CD4-positive, alpha-beta T cell treated with Interleukin-12 subunit alpha and Interleukin-12 subunit beta, for 1 hour (primary cell): ENCODE measurements at regions not wholly inside any gene's neighbourhood (a gene's known extent, or its start where the extent isn't known, plus 50 kb on each side); places are given as distances from the start of the nearest gene placed in this dataset.
"Not testable (repeated sequence)": the region's sequence is repeated elsewhere in the genome, so short reads cannot be mapped to it uniquely, and the experiment has no call there.

Experiments used
- DNase-seq: peaks from one replicate; pipeline ENCODE4 v3.0.0-alpha.2; 2020

DNA sequence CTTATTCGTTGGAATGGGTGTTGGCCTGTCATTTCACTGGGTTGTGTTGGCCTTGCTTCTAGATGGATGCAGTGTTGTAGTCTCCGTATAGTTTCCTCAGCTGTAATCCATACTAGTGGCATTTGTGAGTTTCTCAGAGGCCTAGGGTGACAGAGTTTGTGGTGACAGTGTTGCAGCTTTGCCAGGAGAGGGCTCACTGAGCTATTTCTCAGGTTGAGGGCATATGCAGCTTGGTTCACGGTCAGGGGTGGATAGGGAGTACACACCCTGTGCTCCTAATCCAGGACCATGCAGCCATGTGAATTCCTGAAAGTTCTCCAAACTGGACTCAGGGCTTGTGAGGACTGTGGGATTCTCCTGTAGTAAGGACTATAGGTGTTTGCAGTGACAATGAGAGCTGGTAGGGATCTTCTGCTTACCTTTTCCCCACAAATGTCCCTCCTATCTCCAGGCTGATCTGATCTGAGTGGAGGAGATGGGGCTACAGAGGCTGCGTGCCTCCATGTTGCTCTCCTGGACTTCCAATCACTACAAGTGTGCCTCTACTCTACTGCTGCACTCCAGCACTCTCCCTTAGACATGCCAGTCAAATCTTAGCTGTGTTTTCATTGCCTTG is 229.0 kb downstream of the STK31 start:
- DNase-seq, result no peak

DNA sequence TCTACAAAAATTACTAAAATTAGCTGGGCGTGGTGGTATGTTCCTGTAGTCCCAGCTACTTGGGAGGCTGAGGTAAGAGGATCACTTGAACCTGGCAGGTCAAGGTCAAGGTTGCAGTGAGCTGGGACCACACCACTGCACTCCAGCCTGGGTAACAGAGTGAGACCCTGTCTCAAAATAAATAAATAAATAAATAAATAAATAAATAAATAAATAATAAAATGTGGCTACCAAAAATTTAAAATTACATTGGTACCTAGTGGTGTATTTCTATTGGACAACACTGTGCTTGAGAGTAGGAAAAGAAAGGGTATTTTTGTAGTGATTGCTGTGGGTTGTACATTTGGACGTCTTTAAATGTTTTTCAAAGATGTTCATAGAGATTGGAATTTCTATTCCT is 229.7 kb downstream of the STK31 start:
- not testable (repeated sequence) for DNase-seq

DNA sequence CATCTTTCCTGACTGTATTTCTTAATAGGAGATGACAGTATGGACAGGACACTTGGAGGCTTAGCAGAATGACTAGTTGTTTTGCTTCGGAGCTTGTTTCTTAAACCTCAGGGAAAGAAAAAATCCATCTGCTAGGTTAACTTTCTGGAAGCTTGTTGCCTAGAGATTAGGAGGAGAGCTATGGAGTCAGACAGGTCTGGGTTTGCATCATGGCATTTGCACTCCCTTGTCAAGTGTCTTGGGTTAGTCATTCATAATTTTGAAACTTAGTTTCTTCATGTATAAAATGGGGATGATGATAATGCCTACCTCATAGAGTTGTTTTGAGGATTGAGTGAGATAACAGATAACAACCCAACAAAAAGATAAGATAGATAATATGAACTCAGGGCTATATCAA is 231.5 kb downstream of the STK31 start:
- DNase-seq, result no peak

DNA sequence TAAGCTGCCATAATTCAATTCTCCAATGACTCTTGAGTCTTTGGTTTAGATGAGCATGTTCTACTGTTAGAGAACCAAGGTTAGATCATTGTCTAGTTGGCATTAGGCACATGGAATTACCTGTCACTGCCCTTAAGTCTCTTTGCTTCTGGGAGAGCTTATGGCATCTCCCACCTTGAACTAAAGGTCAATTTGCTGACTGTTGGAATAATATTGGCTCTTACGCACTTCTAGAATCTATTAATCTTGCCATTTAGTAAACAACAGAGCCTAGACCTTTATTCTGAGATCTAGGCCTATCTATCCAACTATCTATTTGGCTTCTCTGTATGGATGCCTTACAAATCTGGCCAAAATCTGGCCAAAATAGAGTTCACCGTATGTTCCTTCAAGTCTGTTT is 232.0 kb downstream of the STK31 start:
- DNase-seq, result no peak

DNA sequence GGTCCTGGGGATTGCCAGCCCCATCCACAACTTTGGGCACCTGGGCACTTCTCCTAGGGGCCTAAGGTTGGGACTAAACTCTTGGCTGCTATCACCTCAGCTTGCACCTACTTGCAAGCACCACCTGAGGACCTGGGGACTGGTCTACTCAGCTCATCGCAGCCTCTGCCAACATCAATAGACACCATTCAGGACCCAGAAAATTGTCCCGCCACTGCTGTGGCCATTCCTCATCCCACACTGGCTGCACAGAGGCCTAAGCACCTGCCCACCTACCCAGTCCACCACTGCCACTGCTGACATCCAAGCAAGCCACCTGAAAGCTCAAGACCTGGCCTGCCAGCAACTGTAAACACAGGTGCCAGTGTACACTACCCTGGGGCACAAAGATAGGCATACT is 234.1 kb downstream of the STK31 start:
- DNase-seq, result no peak

DNA sequence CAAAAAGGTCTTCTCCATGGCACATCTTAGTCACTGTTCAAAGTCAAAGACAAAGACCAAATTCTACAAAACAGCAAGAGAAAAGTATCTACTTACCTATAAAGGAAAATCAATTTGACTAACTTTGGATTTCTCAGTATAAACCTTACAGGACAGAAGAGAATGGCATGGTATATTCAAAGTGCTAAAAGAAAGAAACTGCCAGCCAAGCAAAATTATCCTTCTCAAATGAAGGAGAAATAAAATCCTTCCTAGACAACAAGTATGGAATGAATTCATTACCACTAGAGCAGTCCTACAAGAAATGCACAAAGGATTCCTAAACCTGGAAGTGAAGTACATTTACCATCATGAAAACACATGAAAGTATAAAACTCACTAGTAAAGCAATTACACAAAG is 235.5 kb downstream of the STK31 start:
- no peak for DNase-seq

DNA sequence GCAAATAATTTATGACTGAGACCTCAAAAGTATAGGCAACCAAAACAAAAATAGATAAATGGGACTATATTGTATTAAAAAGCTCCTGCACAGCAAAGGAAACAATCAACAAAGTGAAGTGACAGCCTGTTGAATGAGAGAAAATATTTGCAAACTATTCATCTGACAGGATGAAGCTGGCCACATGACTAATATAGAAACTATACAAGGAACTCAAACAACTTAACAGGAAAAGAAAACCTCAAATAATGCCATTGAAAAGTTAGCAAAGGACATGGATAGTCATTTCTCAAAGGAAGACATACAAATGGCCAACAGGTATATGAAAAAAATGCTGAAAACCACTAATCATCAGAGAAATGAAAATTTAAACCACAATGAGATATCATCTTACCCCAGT is 245.1 kb downstream of the STK31 start:
- no peak for DNase-seq

DNA sequence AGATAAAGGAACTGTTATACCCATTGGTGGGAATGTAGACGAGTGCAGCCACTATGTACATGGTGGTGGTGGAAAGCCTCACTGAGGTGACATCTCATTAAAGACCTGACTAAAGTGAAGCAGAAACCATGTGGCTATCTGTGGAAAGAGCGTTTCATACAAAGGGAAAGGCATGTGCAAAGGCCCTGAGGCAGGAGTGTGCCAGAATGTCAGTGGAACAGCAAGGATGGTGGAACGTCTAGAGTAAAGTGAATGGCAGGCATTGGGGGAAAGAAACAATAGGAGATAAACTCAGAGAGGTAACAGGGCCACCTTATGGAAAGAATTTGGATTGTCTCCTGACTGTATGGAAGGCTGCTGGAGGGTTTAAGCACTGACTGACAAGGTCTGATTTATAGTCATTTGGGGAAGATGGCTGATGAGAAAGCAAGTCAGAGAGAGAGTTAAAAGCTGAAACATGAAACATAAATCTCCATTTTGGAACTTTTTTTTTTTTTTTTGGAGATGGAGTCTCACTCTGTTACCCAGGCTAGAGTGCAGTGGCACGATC is 245.7 kb downstream of the STK31 start:
- DNase-seq, result no peak

DNA sequence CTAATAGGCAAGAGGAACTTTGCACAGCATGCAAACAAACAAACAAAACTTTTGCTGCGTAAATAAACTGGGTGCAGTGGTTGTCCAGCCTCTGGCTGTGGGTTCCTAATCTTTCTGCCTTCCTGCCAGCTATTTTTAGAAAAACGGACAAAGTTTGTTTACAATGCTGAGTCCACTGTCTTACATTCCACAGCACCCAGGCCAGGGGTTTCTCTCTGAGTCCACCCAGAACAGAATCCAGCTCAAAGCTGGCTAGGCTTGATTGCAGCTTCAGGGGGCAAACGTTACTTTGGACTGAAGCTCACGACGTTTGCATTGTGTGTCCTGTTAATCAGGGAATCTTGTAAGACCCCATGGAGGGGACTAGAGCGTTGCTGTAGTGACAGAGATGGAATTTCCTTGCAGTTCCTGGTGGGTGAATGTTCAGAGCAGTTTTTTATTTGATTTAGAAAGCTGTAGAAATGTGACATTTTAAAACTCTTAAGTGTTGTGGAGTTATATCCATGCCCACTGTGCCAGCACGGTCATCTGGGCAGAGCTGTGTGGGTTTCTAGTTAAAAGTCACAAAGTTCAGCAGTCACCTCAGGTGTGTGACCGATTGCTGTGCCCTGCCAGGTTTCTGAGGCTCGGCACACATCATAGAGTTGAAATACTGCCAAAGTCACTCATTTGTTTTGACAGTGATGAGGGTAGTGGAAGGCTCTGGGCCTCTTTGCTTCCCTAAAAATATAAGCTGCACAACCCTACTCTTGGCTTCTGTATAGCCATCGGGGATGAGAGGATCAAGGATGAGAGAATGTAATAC is 247.0 kb downstream of the STK31 start:
- DNase-seq, result no peak

DNA sequence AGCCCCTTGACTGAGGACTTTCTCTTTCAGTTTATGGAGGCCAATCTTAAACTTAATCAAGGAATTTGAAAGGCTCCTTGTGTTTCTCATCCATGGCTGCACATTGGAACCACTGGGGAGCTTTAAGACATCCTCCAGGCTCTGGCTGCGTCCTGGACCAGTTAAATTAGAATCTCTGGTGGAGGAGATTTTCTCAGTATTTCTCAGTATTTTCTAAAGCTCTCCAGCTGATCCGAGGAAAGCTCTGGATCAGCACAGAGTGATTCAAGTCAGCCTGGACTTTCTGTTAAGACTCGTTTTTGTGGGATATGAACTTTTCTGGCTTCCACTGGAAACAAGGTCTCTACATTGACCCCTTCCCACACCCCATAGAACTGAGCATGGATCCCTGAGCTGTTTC is 249.8 kb downstream of the STK31 start:
- DNase-seq, result no peak

DNA sequence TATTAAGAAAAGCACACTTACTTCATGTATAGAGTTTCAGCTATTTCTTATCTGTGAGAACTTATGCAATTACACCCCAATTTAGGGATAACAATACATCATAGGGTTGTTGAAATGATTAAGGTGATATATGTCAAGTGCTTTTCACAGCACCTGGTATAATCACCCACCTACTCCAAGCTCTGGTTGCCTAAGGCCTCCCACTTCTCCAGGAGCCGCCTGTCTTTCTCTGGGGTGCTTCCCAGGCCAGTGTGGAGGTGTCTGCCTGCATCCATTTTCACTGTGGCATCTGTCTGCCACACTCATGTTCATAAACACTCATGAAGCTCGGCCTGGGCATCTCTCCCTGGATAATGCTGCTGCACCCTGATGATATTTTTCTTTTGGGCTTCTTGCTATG is 250.3 kb downstream of the STK31 start:
- no peak for DNase-seq

DNA sequence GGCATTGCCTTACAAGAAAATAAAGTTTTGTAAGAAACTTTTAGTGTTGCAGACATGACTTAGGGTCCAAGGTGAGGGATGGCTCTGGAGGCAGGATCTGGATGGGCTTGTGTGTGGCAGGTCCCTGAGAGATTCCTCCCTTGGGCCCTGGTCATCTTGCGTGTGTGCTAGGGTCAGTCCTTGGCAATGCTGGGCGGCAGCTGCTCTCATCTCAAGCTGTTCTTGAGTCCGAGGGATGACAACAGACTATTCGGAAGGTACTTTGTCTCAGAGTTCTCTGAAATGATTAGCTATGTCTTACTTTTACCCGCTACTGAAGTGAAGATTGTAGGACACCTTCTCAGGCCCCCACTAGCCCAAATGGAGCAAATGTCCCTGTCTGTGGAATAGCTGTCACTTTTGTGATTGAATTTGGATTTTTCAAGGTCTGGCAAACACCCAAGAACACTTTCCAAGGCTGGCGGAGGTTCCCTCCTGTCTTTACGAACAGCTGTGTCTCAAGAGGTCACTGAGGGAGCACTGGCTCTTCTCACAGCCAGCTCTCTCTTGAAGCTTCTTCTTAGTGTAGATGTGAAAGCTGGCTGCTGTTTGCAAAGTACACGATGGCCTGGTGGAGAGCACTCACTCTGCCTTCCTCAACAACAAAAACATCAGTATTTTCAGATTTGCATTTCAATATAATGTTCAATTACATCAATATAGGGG is 253.6 kb downstream of the STK31 start:
- no peak for DNase-seq

DNA sequence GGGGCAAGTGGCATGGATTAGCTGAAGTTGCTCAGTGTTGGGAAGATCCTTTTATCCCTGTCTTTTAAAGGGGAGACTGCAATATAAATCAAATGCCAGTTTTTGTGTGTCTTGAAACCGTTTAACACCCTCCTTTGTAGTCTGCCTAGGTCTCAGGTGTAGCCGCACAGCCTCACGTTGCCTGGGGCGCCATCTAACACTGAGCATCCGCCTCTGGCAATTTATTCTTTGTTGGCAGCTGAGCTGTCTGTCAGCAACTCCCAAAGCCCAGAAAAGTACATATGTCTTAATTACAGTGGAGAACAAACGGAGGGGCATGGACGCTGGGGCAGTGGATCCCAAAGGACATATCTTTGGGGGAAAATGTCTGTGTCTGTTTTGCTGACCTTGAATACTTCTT is 254.7 kb downstream of the STK31 start:
- no peak for DNase-seq

DNA sequence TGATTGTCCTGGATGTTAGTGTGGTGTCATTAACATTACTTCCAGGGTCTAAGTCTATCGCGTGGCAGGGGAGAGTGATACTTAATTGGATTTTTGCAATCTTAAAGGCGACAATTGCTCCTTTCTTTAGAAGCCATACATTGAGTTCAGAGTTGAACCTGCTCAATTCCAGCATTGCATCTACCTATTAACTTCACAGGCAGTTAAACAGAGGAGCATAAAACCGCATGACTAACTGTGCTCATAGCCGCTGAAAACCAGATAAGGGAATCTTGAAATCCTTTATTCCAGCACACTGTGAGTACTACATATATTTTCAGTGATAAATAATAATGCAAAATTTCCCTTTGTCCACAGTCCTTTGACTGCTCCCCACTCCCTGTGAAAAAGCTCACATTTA is 255.3 kb downstream of the STK31 start:
- DNase-seq, result no peak

DNA sequence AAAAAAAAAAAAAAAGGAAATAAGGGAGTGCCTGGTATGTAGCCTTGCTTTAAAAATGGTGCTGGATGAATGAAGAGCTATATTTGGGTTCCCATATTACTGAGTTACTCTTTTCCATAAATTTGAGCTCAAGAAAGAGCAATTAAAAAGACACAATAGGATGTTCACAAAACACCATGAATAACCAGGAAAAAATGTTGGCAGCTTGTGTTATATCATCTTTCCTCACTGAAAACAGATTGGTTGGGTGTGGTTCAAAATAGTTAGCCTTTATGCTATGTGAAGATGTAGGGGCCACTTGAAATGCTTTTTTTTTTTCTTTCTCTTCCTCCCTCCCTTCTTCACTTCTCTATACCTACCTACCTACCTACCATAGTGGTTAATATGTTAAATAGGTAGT is 256.9 kb downstream of the STK31 start:
- no peak for DNase-seq

DNA sequence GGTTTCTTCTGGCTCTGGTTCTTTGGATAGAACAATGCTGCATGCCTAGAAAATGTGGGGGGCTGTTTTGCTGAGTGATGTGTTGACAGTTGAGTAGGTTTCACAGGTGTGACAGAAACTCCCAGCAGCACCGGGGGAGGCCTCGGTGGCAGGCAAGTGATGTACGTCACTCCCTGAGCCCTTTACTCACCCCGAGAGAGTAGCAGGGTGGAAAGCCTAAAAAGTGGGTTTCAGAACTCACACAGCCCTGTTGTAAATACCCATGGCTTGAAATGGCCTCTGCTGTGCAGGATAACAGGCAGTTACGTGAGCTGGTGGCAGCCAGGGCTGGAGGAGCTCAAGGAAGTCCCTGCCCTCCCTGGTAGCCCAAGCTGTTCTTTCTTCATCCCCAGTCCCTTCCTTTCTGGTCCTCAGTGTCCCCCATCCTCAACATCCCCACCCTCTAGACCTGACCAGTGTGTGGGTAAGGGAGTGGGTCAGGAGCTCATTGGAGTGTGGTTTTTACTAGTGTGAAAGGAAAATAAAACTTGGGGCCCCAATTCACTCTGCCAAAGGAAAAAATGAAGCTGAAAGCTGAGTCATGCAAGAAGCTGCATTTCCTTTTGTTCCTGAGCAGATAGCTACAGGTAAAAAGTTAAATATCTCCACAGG is 258.1 kb downstream of the STK31 start:
- DNase-seq, result no peak

DNA sequence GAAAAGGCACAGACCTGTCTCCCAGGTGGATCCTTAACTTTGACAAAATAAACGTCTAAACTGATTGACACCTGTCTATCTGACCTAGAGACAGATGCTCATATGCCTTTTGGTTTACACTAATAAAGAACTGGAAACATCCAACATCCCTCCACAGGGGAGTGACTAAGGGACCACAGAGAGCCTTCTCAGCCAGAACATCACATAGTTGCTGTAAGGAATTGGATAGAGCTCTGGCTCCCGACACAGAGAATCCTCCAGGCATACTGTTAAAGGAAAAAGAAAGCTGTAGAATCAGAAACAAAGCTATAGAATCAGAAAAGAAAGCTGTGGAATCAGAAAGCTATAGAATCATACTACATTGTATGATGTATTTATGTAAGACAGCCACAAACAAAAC is 258.8 kb downstream of the STK31 start:
- DNase-seq, result no peak

DNA sequence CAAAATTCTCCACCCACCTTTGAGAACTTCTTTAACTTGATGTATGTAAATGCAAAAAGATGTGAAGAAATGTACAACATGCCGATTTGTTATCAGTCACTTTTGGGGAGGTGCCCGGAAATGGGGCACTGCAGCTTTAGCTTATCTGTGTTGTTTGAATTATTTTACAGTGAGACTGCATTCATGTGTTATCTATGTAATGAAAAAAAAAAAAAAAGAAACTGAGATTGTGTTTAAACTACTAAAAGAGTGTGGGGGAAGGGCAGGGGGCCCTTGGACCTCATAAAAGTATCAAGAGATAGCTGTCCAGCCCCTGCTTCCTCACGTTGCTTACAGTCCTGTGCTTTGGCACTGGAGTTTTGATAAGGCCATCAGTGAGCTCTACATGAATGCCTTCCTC is 259.4 kb downstream of the STK31 start:
- no peak for DNase-seq

DNA sequence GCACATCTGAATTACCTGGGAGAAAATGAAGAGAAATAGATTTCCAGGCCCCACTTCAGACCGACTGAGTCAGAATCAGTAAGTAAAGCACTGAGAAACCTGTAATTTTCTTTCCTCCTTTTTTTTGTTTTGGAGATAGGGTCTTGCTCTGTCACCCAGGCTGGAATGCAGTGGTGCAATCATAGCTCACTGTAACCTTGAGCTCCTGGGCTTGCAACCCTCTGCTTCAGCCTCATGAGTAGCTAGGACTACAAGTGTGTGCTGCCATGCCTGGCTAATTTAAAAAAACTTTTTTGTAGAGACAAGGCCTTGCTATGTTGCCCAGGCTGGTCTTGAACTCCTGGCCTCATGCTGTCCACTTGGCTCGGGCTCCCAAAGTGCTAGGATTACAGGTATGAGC is 260.2 kb downstream of the STK31 start:
- no peak for DNase-seq

DNA sequence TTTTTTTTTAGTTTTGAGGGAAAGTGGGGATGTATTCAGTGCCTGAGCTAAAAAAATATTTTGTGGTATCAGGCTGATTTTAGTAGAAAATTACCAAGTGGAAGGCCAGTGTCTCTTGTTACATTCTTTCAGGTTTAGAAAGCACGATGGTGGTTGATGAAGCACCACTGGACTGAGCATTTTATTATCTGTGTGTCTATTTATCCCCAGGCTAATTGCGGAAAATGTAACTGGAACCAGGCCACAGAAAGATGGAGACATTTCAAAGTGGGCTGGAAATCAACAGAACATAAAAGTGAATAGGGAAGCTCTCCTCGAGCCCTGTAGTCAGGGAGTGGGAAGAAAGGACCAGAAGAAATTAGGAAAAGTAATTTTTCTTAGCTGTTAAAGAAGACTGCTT is 261.0 kb downstream of the STK31 start:
- no peak for DNase-seq

DNA sequence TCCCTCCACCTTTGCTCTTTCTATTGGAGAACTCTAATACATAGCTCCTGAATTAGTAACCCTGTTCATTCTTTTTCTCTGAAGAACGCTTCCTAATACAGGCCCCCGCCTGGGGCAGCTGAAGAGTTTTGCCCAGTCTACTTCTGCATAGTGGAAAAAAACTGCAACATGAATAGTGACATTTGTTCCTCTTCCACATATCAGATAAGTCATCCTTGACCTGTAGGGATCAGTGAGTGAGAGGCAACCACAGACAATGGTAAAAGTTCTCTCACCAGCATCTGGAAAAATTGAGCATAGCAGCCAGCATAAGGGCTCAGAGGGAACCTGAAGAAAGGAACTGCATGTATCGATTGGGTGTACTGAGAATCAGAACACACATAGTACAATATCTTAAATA is 262.0 kb downstream of the STK31 start:
- DNase-seq, result no peak

DNA sequence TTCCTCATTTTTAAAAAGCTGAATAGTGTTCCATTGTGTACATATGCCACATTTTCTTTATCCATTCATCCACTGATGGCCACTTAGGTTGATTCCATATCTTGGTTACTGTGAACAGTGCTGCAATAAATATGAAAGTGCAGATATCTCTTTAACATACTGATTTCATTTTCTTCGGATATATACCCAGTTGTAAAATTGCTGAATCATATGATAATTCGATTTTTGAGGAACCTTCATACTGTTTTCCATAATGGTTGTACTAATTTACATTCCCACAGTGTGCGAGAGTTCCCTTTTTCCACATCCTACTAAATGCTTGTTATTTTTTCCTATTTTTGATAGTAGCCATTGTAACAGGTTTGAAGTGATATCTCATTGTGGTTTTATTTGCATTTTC is 263.2 kb downstream of the STK31 start:
- no peak for DNase-seq

DNA sequence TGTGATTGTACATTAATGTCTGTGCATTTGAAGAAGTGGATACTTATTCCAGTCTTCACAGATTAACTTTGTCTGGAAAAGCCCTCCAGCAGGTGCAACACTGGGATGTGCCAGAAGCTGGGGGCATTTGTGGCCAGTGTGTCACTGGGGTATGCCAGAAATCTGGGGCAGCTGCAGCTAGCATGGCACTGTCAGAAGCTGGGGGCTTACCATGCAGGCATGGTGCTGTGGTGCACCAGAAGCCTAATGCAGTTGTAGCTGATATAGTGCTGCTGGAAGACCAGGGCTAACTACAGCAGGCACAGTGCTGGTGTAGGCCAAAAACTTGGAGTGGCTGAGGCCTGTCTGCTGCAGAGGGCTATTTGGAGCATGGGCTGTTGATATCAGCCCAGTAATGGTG is 270.1 kb downstream of the STK31 start:
- no peak for DNase-seq

DNA sequence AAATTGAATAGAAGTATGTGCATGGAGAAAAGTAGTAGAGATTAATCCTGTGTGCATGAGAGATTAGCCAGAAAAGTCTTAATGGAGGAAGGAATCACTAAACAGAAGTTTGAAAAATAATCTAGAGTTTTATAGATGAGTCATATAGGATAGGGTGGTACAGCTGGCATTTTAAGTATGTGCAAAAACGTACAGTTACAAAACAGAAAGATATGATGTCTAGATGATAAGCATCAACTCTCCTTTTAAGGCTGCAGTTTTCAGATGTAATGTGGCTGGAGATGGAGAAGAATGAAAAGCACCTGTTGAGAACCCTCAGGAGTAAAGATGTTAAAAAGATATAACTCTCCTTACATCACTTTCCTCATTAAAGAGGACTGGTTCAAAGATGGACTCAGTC is 271.3 kb downstream of the STK31 start:
- no peak for DNase-seq
